Peyer's patch (tissue), 4 donors: ENCODE measurements at regions not wholly inside any gene's neighbourhood (a gene's known extent, or its start where the extent isn't known, plus 50 kb on each side); places are given as distances from the start of the nearest gene placed in this dataset.

ENCODE experiments used
- POLR2A ChIP-seq, 2 donors: fragments of 450-650 bp; IDR thresholded peaks; one replicate each; pipeline ENCODE4 v1.5.1; 2017; ENCODE audit warnings: antibody characterized with exemption in 2 of 2, mild to moderate bottlenecking in 2 of 2, moderate library complexity in 2 of 2
- TF ChIP-seq, protein P1 (sequence below), 6 experiments: fragments of 450-650 bp in 4 of 6; fragments of 200-600 bp in 2 of 6; sonication (generic) in 1 of 6; IDR thresholded peaks; one replicate each; pipeline ENCODE4 v1.5.1; 2017 to 2019; ENCODE audit warnings: antibody characterized with exemption in 6 of 6, mild to moderate bottlenecking in 3 of 6, moderate library complexity in 1 of 6

GRCh38 chr22:49517211-49517610 lies 310.5 kb downstream of the BRD1 start:
- no peak for TF ChIP-seq POLR2A (IDR thresholded peaks at IDR 0.05)
- TF ChIP-seq, protein P1, sequence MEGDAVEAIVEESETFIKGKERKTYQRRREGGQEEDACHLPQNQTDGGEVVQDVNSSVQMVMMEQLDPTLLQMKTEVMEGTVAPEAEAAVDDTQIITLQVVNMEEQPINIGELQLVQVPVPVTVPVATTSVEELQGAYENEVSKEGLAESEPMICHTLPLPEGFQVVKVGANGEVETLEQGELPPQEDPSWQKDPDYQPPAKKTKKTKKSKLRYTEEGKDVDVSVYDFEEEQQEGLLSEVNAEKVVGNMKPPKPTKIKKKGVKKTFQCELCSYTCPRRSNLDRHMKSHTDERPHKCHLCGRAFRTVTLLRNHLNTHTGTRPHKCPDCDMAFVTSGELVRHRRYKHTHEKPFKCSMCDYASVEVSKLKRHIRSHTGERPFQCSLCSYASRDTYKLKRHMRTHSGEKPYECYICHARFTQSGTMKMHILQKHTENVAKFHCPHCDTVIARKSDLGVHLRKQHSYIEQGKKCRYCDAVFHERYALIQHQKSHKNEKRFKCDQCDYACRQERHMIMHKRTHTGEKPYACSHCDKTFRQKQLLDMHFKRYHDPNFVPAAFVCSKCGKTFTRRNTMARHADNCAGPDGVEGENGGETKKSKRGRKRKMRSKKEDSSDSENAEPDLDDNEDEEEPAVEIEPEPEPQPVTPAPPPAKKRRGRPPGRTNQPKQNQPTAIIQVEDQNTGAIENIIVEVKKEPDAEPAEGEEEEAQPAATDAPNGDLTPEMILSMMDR (IDR thresholded peaks at IDR 0.05): no peak
